Activated naive CD4-positive, alpha-beta T cell treated with anti-CD3 and anti-CD28 coated beads, Interleukin-2, amount 50 U/mL, for 72 hours (primary cell): ENCODE measurements at regions not wholly inside any gene's neighbourhood (a gene's known extent, or its start where the extent isn't known, plus 50 kb on each side); places are given as distances from the start of the nearest gene placed in this dataset.
A peak's percentile ranks its signal among the peaks of the same experiment; 100 is the strongest.

ENCODE experiments used
- ATAC-seq, 2 donors: fragments of 150-1000 bp; cut with Tn5 transposase; 2 replicates each; pipeline ENCODE4 v1.10.0; 2021; ENCODE audit warnings: mild to moderate bottlenecking in 2 of 2, moderate library complexity in 2 of 2
- DNase-seq, 2 donors: peaks; one replicate each; pipeline ENCODE4 v3.0.0; 2021 to 2022; ENCODE audit warnings: low spot score in 2 of 2
- H3K27ac Mint-ChIP-seq, 2 donors: one replicate each; pipeline ENCODE4 v1.8.0; 2022; ENCODE audit warnings: mild to moderate bottlenecking in 2 of 2, mixed read lengths in 2 of 2
- H3K36me3 Mint-ChIP-seq, 2 donors: one replicate each; pipeline ENCODE4 v1.8.0; 2022; ENCODE audit warnings: mixed read lengths in 2 of 2
- H3K9me3 Mint-ChIP-seq, 2 donors: one replicate each; pipeline ENCODE4 v1.8.0; 2022; ENCODE audit warnings: mixed read lengths in 2 of 2

GRCh38 chr14:62185078-62185477 is 422.9 kb downstream of the SNAPC1 start:
- no peaks in the 10 kb centered on the region for H3K36me3 Mint-ChIP-seq
- H3K9me3 Mint-ChIP-seq = no peaks in the 10 kb centered on the region
- no peak overlapping the region for H3K27ac Mint-ChIP-seq

GRCh38 chr14:62187265-62187664 is 425.0 kb downstream of the SNAPC1 start:
- Mint-ChIP-seq H3K9me3 (no peaks in the 10 kb centered on the region), H3K27ac (no peak overlapping the region), H3K36me3 (no peaks in the 10 kb centered on the region)
- DNase-seq = no peak
- ATAC-seq = no peak

More at GRCh38 chr14:62185078-62185477, 422.9 kb downstream of the SNAPC1 start:
- ATAC-seq = no peak
- no peak for DNase-seq

- H3K36me3 Mint-ChIP-seq = no peaks in the 10 kb centered on the region
- no peak for ATAC-seq
These were observed 427.5 kb downstream of the SNAPC1 start for GRCh38 chr14:62189698-62190097.

GRCh38 chr14:62206456-62206855 is 444.2 kb downstream of the SNAPC1 start:
- no peak for ATAC-seq
- Mint-ChIP-seq H3K36me3 (peaks cover 0 to 5% of the 10 kb centered on the region in 2 donors), H3K27ac (no peak overlapping the region), H3K9me3 (peaks cover 7 to 8% of the 10 kb centered on the region in 2 donors)
- DNase-seq = no peak

More at GRCh38 chr14:62189698-62190097, 427.5 kb downstream of the SNAPC1 start:
- DNase-seq = no peak
- Mint-ChIP-seq H3K27ac (no peak overlapping the region), H3K9me3 (no peaks in the 10 kb centered on the region)

GRCh38 chr14:62209287-62209899 is 447.2 kb downstream of the SNAPC1 start:
- DNase-seq (no peak), ATAC-seq (no peak)
- Mint-ChIP-seq H3K36me3 (peaks cover 0 to 5% of the 10 kb centered on the region in 2 donors), H3K9me3 (peaks cover 3 to 7% of the 10 kb centered on the region in 2 donors), H3K27ac (no peak overlapping the region)

- no peaks in the 10 kb centered on the region for H3K9me3 Mint-ChIP-seq
- no peak overlapping the region for H3K27ac Mint-ChIP-seq
- ATAC-seq (no peak), DNase-seq (no peak)
- no peaks in the 10 kb centered on the region for H3K36me3 Mint-ChIP-seq
These were observed 451.3 kb downstream of the SNAPC1 start for GRCh38 chr14:62213516-62213915.

- Mint-ChIP-seq H3K9me3 (no peaks in the 10 kb centered on the region), H3K36me3 (no peaks in the 10 kb centered on the region)
These were observed 453.9 kb downstream of the SNAPC1 start for GRCh38 chr14:62216121-62216520.

GRCh38 chr14:62234849-62235248 is 472.6 kb downstream of the SNAPC1 start:
- peaks cover 5 to 10% of the 10 kb centered on the region in 2 donors for H3K36me3 Mint-ChIP-seq
- H3K27ac Mint-ChIP-seq = no peak overlapping the region
- ATAC-seq (no peak), DNase-seq (no peak)
- peaks cover 18 to 21% of the 10 kb centered on the region in 2 donors for H3K9me3 Mint-ChIP-seq

More at GRCh38 chr14:62216121-62216520, 453.9 kb downstream of the SNAPC1 start:
- no peak for ATAC-seq
- H3K27ac Mint-ChIP-seq = no peak overlapping the region
- no peak for DNase-seq

GRCh38 chr14:62244221-62244620 is 482.0 kb downstream of the SNAPC1 start:
- ATAC-seq = no peak
- Mint-ChIP-seq H3K9me3 (peaks cover 4 to 8% of the 10 kb centered on the region in 2 donors), H3K27ac (no peak overlapping the region), H3K36me3 (peaks cover 0 to 5% of the 10 kb centered on the region in 2 donors)
- DNase-seq = no peak

GRCh38 chr14:62247266-62247665 is 485.0 kb downstream of the SNAPC1 start:
- Mint-ChIP-seq H3K27ac (no peak overlapping the region), H3K36me3 (peaks cover 0 to 5% of the 10 kb centered on the region in 2 donors), H3K9me3 (peaks cover 4 to 8% of the 10 kb centered on the region in 2 donors)
- no peak for DNase-seq
- ATAC-seq = no peak

- DNase-seq (no peak), ATAC-seq (no peak)
These were observed 489.0 kb downstream of the SNAPC1 start for GRCh38 chr14:62251237-62251636.

GRCh38 chr14:62253171-62253570 is 491.0 kb downstream of the SNAPC1 start:
- Mint-ChIP-seq H3K9me3 (peaks cover 0 to 3% of the 10 kb centered on the region in 2 donors), H3K27ac (no peak overlapping the region), H3K36me3 (no peaks in the 10 kb centered on the region)
- ATAC-seq (no peak), DNase-seq (no peak)

More at GRCh38 chr14:62251237-62251636, 489.0 kb downstream of the SNAPC1 start:
- Mint-ChIP-seq H3K36me3 (no peaks in the 10 kb centered on the region), H3K9me3 (no peaks in the 10 kb centered on the region), H3K27ac (no peak overlapping the region)

GRCh38 chr14:62253911-62254310 is 491.7 kb downstream of the SNAPC1 start:
- H3K36me3 Mint-ChIP-seq = no peaks in the 10 kb centered on the region
- H3K27ac Mint-ChIP-seq = no peak overlapping the region
- no peak for ATAC-seq
- peaks cover 0 to 3% of the 10 kb centered on the region in 2 donors for H3K9me3 Mint-ChIP-seq
- no peak for DNase-seq

- no peak overlapping the region for H3K27ac Mint-ChIP-seq
- ATAC-seq = peak; percentile 57 to 65
These were observed 507.0 kb downstream of the SNAPC1 start for GRCh38 chr14:62269204-62269603.

GRCh38 chr14:62270236-62270635 is 508.0 kb downstream of the SNAPC1 start:
- H3K36me3 Mint-ChIP-seq = no peaks in the 10 kb centered on the region
- H3K9me3 Mint-ChIP-seq = no peaks in the 10 kb centered on the region
- no peak overlapping the region for H3K27ac Mint-ChIP-seq
- no peak for DNase-seq
- ATAC-seq = no peak

More at GRCh38 chr14:62269204-62269603, 507.0 kb downstream of the SNAPC1 start:
- no peaks in the 10 kb centered on the region for H3K36me3 Mint-ChIP-seq
- DNase-seq = no peak
- H3K9me3 Mint-ChIP-seq = no peaks in the 10 kb centered on the region

GRCh38 chr14:62280366-62280765 is 518.1 kb downstream of the SNAPC1 start:
- H3K36me3 Mint-ChIP-seq = no peaks in the 10 kb centered on the region
- peaks cover 0 to 7% of the 10 kb centered on the region in 2 donors for H3K9me3 Mint-ChIP-seq
- DNase-seq = no peak
- H3K27ac Mint-ChIP-seq = no peak overlapping the region
- no peak for ATAC-seq

- Mint-ChIP-seq H3K27ac (no peak overlapping the region), H3K9me3 (peaks cover 0 to 7% of the 10 kb centered on the region in 2 donors), H3K36me3 (no peaks in the 10 kb centered on the region)
- ATAC-seq (no peak), DNase-seq (no peak)
These were observed 521.6 kb downstream of the SNAPC1 start for GRCh38 chr14:62283837-62284236.

- no peak overlapping the region for H3K27ac Mint-ChIP-seq
- H3K9me3 Mint-ChIP-seq = peaks cover 0 to 5% of the 10 kb centered on the region in 2 donors
These were observed 527.3 kb downstream of the SNAPC1 start for GRCh38 chr14:62289471-62289870.

More at GRCh38 chr14:62289471-62289870, 527.3 kb downstream of the SNAPC1 start:
- no peaks in the 10 kb centered on the region for H3K36me3 Mint-ChIP-seq
- DNase-seq = no peak
- ATAC-seq = no peak
